Left colon (tissue), 2 donors: ENCODE measurements at regions not wholly inside any gene's neighbourhood (a gene's known extent, or its start where the extent isn't known, plus 50 kb on each side); places are given as distances from the start of the nearest gene placed in this dataset.
"Not testable (repeated sequence)": the region's sequence is repeated elsewhere in the genome, so short reads cannot be mapped to it uniquely, and the experiment has no call there.

ENCODE experiments used
- ATAC-seq: fragments of 200-7000 bp; cut with Tn5 transposase; one replicate; pipeline ENCODE4 v1.9.1; 2020; ENCODE audit warnings: mild to moderate bottlenecking, moderate library complexity
- DNase-seq, 2 donors: peaks; one replicate each; pipeline ENCODE4 v3.0.0-alpha.2; 2020
- intact Hi-C, 2 donors: fragments of 100-400 bp; cut with DNase I in 1 of 2; cut with micrococcal nuclease in 1 of 2; formaldehyde crosslinking; loops; one replicate each; pipeline versions ENCODE4 v1.11.2 to v1.14.0; 2022; cut with DNase I, micrococcal nuclease
- donor health status: DM: no; HTN: no; CAD: no.
- donor health status: DM: yes; HTN: yes; CAD: no.

DNA sequence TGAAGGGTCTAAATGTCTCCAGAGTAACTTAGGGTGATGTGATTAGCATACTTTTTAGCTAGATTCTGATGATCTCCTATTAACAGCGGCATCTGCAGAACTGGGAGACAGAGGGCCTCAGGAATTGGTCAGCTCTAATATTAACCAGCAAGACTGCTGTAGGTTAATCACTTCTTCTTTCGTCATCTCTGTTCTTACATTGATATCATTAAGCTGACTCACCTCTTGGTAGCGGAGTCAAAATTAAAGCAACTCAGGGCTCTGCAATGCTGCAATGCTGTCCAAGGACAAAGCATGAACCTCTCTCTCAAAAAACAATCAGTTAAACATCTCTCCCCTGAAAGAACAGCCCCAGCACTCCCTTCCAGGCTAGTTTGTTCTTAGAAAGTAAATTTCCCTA, 57.5 kb upstream of the TRA2B start:
- DNase-seq (no peak), ATAC-seq (no peak)
- intact Hi-C loops: no loop called here

DNA sequence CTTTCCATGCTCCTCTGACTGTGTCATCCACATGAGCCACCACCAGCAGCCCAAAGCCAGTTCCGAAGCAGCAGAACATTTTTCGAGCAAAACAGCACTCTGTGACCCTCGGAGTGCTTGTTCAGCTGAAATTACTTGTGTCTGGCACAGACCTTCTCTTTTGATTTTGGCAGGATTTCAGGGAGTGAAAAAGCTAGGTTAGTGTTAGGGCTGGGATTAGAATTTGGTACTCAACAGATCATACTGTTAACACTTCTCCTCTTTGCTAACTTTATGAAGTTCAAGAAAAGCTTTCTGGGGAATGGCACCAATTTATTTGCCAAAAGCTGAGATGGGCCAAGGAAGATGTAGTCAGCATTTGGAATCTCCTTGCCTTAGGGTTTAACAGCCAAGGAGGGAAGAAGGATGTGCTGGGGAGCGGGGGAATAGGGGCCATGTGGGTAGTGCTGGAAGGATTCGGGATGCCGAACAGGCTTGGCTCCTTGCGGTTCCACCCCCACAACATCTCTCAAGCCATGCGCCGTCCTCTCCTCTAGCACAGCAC, 55.1 kb upstream of the TRA2B start:
- ATAC-seq (no peak), DNase-seq (no peak)
- intact Hi-C loops: no loop called here

DNA sequence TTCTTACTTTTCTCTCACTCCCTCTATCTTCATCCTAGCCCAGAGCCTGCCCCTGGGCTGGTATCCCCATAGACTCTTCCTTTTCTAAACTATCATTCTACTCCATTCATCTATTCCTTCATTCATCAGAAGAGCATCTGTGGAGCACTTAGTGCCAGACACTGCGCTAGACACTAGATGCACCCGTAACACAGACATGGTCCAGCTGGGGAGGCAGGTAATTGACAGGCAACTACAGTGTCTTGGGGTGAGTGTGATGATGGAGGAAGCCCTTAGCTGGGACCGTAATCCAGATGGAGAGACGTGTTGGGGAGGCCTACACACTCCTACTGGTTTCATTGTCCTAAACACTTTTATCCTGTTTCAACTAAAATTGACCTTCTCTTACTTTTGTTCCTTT, 53.2 kb upstream of the TRA2B start:
- DNase-seq, intact Hi-C loops, ATAC-seq: not testable (repeated sequence)

DNA sequence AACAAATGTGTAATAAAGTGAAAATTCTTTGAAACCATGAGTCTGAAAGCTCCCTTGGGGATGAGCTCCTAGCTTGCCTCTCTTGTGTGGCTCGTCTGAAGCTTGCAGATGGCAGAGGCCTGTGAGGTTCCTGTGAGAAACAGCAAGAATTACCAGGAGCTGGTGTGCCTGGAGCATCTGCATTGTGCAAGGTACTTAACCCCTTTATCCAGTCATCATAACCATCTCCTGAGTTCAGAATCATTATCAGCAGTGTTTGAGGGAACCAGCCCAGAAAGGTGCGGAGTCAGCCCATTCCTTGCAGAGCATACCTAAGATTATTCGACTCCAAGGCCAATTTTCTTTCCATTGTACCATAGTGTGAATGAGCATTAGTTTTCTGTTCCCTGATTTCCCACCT, 51.7 kb upstream of the TRA2B start:
- intact Hi-C loops: loop anchor here (10.0 kb wide), 2 partner anchors 245 to 555 kb away; partner anchors contain the start of gene CRYGS (in 1 of the 2)
- no peak for ATAC-seq

DNA sequence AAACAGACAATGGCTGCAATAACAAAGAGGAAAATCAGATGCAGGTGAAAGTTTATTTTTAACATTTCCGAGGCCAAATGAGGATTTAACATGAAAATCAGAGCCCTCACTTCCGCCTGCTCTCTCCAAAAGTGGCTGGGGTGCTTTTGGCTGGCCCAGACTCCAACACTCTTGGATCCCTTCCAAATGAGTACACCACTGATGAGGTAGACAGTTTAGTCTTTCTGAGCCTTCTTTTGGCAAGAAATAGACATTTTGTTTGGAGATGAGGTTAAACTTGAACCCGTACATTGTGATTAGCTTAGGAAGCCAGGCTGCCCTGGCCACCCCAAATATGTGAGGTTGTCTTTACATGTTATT, 51.0 kb upstream of the TRA2B start:
- intact Hi-C loops: loop anchor here (10.0 kb wide), 2 partner anchors 246 to 556 kb away; partner anchors contain the start of gene CRYGS (in 1 of the 2)
- DNase-seq: no peak
- ATAC-seq: no peak

More for the DNA sequence above, 51.7 kb upstream of the TRA2B start:
- no peak for DNase-seq

DNA sequence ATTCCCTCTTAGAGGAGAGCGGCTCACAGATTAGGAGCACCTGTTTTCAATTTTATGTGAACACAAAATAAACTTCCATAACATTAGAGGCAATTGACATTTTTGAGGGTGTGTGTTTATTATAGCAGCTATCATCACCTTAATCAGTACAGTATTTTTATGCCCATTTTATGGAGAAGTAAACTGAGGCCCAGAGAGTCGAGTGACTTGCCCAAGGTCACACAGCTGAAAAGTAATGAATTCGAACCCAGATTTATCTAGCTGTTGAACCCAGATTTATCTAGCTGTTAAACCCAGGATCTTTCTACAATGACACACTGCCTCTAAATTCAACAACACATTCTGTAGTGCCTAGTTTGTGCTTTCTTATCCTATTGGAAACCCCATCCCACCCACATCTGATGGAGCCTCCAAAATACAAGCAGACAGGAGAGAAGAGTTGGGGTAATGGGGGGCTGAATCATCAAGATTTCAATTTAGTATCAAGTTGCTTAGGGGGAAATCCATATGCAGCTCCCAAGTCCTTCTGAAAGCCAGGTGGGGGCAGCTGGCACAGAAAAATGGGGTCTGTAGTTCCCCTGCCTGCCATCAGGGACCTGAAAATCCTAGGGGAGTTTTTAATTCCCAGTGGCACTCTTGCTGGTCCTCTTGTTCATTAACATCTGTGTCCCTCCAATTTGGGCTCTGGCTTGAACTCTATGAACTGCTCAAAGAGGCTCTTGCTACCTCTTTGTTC, 50.4 kb upstream of the TRA2B start:
- ATAC-seq (no peak), DNase-seq (no peak)
- intact Hi-C loops: loop anchor here (10.0 kb wide), 2 partner anchors 247 to 557 kb away; partner anchors contain the start of gene CRYGS (in 1 of the 2)
